ENCODE measurements at regions not wholly inside any gene's neighbourhood (a gene's known extent, or its start where the extent isn't known, plus 50 kb on each side); places are given as distances from the start of the nearest gene placed in this dataset.

GRCh38 chr5:4207486-4207885 is 611.9 kb downstream of the IRX1 start:
- H3K27ac ChIP-seq (ENCODE audit: insufficient read length, low read depth, low read length), result no peak overlapping the region
- no peaks in the 10 kb centered on the region for H3K23me2 ChIP-seq (ENCODE audit: insufficient read length, low read depth, low read length, poor library complexity, severe bottlenecking)
- H3K9me3 ChIP-seq (ENCODE audit: control insufficient read depth, low read depth, low read length), result no peaks in the 10 kb centered on the region
- H2BK12ac ChIP-seq (ENCODE audit: insufficient read length, low read depth, low read length), result no peak overlapping the region
- no peaks in the 10 kb centered on the region for H3K79me2 ChIP-seq (ENCODE audit: insufficient read depth, low read length)
- no CpG with 5 or more reads among the region's 20 CpGs for WGBS (ENCODE audit: extremely low coverage, insufficient read length, low lambda C conversion rate)
- no peak overlapping the region for H4K8ac ChIP-seq (replicated peaks; ENCODE audit: insufficient read length, low read depth, low read length)
- no peak overlapping the region for H3K18ac ChIP-seq (ENCODE audit: insufficient read length, low read depth, low read length)
- H4K20me1 ChIP-seq (ENCODE audit: control insufficient read depth, insufficient read depth, insufficient read length), result no peaks in the 10 kb centered on the region
- no peak overlapping the region for H3K9ac ChIP-seq (ENCODE audit: extremely low read depth, insufficient read length, low read length)
- H3K79me1 ChIP-seq (ENCODE audit: insufficient read depth, low read depth, low read length, poor library complexity, severe bottlenecking), result no peaks in the 10 kb centered on the region
- no peak overlapping the region for H2BK15ac ChIP-seq (ENCODE audit: low read depth, low read length)
- Mint-ChIP-seq H3K9me3 (peaks cover 3 to 4% of the 10 kb centered on the region in 2 experiments; a peak in 1 of 5 replicates), H3K36me3 (ENCODE audit: insufficient read depth in 1 of 3, low read depth in 3 of 3) (peaks cover 0 to 6% (median 0%) of the 10 kb centered on the region in 3 experiments; a peak in 3 of 7 replicates), H3K4me1 (peaks cover 51 to 53% of the 10 kb centered on the region in 2 experiments), H3K27ac (no peak overlapping the region; a peak in 1 of 7 replicates), H3K27me3 (ENCODE audit: low read depth) (peaks cover 18% of the 10 kb centered on the region), H3K4me3 (no peak overlapping the region)
- no peak overlapping the region for H2BK120ac ChIP-seq (ENCODE audit: low read depth, low read length, poor library complexity, severe bottlenecking)
- no peak overlapping the region for H3K4ac ChIP-seq (ENCODE audit: low read depth, low read length)
- H2BK20ac ChIP-seq (ENCODE audit: low read depth, low read length, poor library complexity, severe bottlenecking), result no peak overlapping the region
- no peak overlapping the region for H4K5ac ChIP-seq (ENCODE audit: insufficient read length, low read depth, low read length)
- no peak overlapping the region for H2AFZ ChIP-seq (ENCODE audit: low read length)
- H3K4me2 ChIP-seq (ENCODE audit: insufficient read depth, insufficient read length, low read length), result no peak overlapping the region
- H3K23ac ChIP-seq (ENCODE audit: insufficient read length, low read depth, low read length), result no peak overlapping the region
- H4K91ac ChIP-seq (ENCODE audit: insufficient read length, low read depth, low read length), result no peak overlapping the region
- peaks cover 14% of the 10 kb centered on the region for H3K4me1 ChIP-seq (ENCODE audit: insufficient read depth, low read length)
- no peak overlapping the region for H3K14ac ChIP-seq (ENCODE audit: insufficient read depth, low read length)
- no peak overlapping the region for H2AK5ac ChIP-seq (ENCODE audit: insufficient read length, low read length)
- H3K56ac ChIP-seq (ENCODE audit: insufficient read length, low read depth, low read length), result no peak overlapping the region
- H2BK5ac ChIP-seq (ENCODE audit: insufficient read length, low read length), result no peak overlapping the region
- no peak overlapping the region for H3T11ph ChIP-seq (ENCODE audit: low read length)
- H3K27me3 ChIP-seq (ENCODE audit: insufficient read depth, low read length), result no peaks in the 10 kb centered on the region
- TF ChIP-seq CTCF (conservative IDR thresholded peaks at IDR 0.05), result no peak
- DNase-seq, result no peak

Data from H9 (cell line).